GM04503 (cell line): ENCODE measurements at regions not wholly inside any gene's neighbourhood (a gene's known extent, or its start where the extent isn't known, plus 50 kb on each side); places are given as distances from the start of the nearest gene placed in this dataset.

Source experiments
- DNase-seq: peaks from one replicate; pipeline ENCODE4 v3.0.0-alpha.2; 2012; ENCODE audit warnings: low read depth

- no peak for DNase-seq
Measured at GRCh38 chr16:6929868-6930267, 402.8 kb upstream of the RBFOX1 start.

GRCh38 chr16:6926762-6927161 is 405.9 kb upstream of the RBFOX1 start:
- no peak for DNase-seq

DNA sequence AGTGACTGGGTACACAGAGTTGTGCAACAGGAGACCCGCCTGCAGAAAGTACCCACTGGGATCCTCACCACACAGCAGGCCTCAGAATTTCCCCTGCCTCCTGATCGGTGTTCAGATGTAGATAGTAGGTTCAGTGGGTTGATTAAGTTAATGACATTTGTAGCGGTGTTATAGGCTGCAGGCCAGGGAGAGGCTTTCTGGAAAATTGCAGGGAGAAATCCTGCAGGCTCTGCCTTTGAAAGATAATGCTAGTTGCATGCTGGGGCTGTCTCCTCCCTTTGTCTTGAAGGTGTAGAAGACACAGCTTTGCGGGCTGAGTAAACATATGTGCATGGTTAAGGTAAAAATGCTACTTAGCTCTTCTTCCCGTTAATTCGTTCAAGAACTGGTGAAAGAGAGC is 406.3 kb upstream of the RBFOX1 start:
- no peak for DNase-seq

- no peak for DNase-seq
Measured at GRCh38 chr16:6918646-6919045, 414.0 kb upstream of the RBFOX1 start.

GRCh38 chr16:6916946-6917345 is 415.7 kb upstream of the RBFOX1 start:
- DNase-seq = no peak

DNA sequence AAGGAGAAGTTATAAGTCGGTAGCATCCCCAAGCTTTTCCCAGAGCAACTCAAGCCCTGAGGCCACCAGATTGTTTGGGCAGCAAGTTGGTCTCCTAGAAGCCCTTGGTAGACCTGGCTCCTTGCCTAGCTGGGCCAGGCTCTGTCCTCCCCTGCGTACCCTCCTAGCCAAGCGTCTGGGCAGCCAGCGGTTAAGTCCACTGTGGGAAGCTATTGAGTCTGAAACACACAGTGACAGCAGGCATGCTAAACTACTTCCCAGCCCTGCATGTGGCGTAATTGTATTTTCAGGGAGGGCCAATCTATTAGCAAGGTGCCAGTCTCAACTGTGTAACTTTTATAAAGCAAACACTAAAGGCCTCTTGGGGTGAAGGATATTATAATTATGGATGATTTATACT is 419.1 kb upstream of the RBFOX1 start:
- no peak for DNase-seq

- DNase-seq = no peak
Measured at GRCh38 chr16:6910301-6910700, 422.3 kb upstream of the RBFOX1 start.

GRCh38 chr16:6905601-6906000 is 427.0 kb upstream of the RBFOX1 start:
- no peak for DNase-seq

DNA sequence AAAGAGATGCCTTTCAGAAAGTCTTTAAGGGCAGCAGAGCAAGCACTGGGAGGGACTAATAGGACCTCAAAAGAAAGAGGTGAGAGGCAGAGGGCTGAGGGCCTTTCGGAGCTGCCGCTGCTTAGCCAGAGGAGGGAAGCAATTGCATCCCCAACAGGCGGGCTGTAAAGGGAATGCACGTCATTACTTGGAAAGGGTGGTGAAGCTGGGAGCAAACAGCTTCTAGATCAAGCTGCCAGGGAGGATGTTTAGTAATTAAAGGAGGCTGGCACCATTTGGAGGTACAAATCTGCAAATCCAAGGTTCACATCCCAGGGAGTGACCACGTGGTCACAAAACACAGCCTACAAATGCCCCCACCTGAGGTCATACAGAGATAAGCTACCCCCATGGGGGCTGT is 429.0 kb upstream of the RBFOX1 start:
- DNase-seq = no peak

GRCh38 chr16:6898896-6899295 is 433.7 kb upstream of the RBFOX1 start:
- no peak for DNase-seq

DNA sequence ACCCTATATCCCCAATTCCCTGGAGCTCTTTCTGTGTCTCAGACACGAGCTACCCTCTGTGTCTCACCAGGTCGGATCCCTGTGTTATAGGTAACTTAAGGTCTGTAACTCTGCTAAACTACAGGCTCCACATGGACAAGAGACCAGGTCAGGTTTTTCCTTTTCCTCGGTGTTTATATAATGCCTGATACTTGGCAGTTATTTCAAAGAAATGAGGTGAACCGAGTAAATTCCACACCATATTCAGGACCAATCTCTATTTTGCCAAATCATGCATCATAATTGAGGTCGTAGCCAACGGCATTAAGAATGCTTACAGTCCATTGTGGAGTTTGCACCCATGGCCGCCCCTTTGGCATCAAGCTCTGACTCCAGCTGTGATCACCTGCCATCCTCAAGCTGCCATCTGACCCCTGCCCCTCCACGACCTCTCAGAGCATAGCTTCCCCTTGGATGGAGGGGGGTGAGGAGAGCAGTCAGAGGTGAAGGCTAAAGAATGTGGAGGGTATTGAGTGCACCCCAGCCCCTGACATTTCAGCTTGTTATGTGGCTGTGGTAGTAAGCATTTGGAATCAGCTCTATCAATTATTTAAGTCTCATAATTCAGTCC is 434.7 kb upstream of the RBFOX1 start:
- DNase-seq = no peak

GRCh38 chr16:6892966-6893365 is 439.7 kb upstream of the RBFOX1 start:
- DNase-seq = no peak

DNA sequence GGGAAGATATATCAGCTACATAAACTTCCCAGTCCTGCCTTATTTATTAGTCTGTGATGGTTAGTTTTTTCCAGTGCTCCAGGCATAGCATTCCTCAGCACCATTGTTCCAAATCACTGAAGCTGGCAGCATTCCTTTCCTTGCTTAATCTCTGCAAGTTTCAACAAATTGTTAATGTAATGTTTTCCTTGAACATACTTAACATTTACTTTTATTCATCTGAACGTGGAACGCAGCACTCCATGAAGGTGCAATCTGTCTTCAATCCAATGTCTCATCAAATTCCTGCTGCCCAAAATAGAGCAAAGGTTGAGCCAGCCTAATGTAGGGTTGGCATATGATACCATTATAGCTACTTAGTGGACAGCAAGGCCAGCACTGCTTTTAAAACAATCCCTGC is 441.1 kb upstream of the RBFOX1 start:
- DNase-seq = no peak

DNA sequence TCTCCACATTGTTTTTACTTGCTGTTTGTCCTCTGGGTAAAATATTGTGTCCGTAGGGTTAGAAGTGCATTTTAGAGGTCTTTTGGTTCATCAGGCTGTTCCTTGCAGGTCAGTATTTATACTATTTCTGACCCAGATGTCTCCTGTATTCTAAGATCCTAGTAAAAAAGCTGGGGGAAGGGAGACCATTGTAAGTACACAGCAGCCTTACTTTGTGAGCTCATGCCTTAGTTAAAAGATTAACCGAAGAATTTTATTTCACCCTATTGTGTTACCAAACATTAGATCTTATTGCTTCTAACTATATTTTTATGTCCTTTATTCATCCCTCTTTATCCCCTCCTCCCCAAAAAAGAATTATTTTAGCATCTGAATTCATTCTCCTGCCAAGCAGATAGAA is 444.1 kb upstream of the RBFOX1 start:
- no peak for DNase-seq

- DNase-seq = no peak
Measured at GRCh38 chr16:6884002-6884401, 448.6 kb upstream of the RBFOX1 start.

GRCh38 chr16:6880263-6880662 is 452.4 kb upstream of the RBFOX1 start:
- DNase-seq = no peak

DNA sequence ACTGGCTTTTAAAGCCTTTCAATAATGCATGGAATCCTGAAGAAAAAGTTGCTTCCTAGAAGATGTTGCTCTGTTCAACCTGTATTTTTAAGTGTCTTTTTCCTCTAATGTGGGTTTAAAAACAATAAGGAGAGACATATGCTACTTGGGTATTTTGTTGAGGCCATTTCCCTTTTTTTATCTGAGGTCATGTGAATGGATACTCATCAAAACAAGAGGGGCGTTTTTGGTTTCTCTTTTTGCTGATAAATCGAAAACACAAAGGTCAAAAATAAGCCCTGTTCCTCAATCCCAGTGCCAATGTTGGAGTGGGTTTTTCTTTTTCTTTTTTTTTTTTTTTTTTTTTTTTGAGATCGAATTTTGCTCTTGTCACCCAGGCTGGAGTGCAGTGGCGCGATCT is 468.0 kb upstream of the RBFOX1 start:
- no peak for DNase-seq

GRCh38 chr16:6864244-6864643 is 468.4 kb upstream of the RBFOX1 start:
- no peak for DNase-seq

DNA sequence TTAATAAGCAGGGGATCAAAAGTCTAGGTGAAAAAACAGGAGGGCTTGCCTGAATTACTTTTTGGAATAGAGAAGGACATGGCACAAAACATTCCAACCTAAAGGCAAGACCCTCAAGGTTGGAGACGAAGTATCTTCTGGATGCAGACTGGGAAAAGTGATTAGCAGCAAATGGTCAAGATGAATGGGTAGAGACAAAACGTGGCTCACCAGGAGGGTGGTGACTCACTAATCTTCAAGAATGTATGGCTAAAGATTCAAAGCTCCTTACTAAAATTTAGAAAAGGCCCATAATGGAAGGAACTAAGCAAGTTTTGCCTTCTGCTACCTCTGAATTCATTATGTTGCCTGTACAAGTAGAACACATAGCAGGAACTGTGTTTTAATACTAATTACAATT is 469.5 kb upstream of the RBFOX1 start:
- DNase-seq = no peak

- DNase-seq = no peak
Measured at GRCh38 chr16:6861815-6862477, 470.7 kb upstream of the RBFOX1 start.

- no peak for DNase-seq
Measured at GRCh38 chr16:6861135-6861814, 471.4 kb upstream of the RBFOX1 start.

GRCh38 chr16:6857575-6857974 is 475.1 kb upstream of the RBFOX1 start:
- DNase-seq = no peak

- DNase-seq = no peak
Measured at GRCh38 chr16:6856578-6856977, 476.1 kb upstream of the RBFOX1 start.

- DNase-seq = no peak
Measured at GRCh38 chr16:6853565-6853964, 479.1 kb upstream of the RBFOX1 start.
